ENCODE measurements at regions not wholly inside any gene's neighbourhood (a gene's known extent, or its start where the extent isn't known, plus 50 kb on each side); places are given as distances from the start of the nearest gene placed in this dataset.

GRCh38 chr14:71290301-71290700, 383.0 kb downstream of the PCNX1 start:
- TF ChIP-seq EP300 (IDR thresholded peaks at IDR 0.05) (no peak), CTCF (IDR thresholded peaks at IDR 0.05) (no peak), POLR2AphosphoS5 (IDR thresholded peaks at IDR 0.05) (no peak), POLR2A (IDR thresholded peaks at IDR 0.05) (no peak)
- intact Hi-C loops (cut with DNase I; ENCODE audit: low total_unique reads) = no loop called here
- H3K4me3 ChIP-seq = no peak overlapping the region
- H3K9me3 ChIP-seq = peaks cover 0 to 4% (median 1%) of the 10 kb centered on the region in 4 donors
- H3K36me3 ChIP-seq = no peaks in the 10 kb centered on the region
- peaks cover 0 to 8% (median 0%) of the 10 kb centered on the region in 4 donors for H3K4me1 ChIP-seq
- DNase-seq = peak in 1 of 2 donors; percentile 47
- H3K27ac ChIP-seq = no peak overlapping the region
- no peaks in the 10 kb centered on the region for H3K27me3 ChIP-seq
- 76 to 86% (median 82%) methylated on average over 6 of the region's 6 CpGs for WGBS, 5 donors

- Histone ChIP-seq H3K27ac (peak overlapping the region in 2 of 5 donors; percentile 22 to 38), H3K9me3 (no peaks in the 10 kb centered on the region)
- WGBS, 5 donors = 16 to 53% (median 50%) methylated on average over 2 to 4 of the region's 4 CpGs
Observed at GRCh38 chr14:71290960-71291466, 383.8 kb downstream of the PCNX1 start.

GRCh38 chr14:71296184-71296583, 388.9 kb downstream of the PCNX1 start:
- intact Hi-C loops (cut with DNase I; ENCODE audit: low total_unique reads) = no loop called here
- no peak for DNase-seq
- no peaks in the 10 kb centered on the region for H3K4me1 ChIP-seq
- no peak overlapping the region for H3K4me3 ChIP-seq
- no peak for TF ChIP-seq EP300 (IDR thresholded peaks at IDR 0.05)
- no peak for TF ChIP-seq POLR2A (IDR thresholded peaks at IDR 0.05)
- TF ChIP-seq CTCF (IDR thresholded peaks at IDR 0.05) = no peak
- no peak for TF ChIP-seq POLR2AphosphoS5 (IDR thresholded peaks at IDR 0.05)
- no peak overlapping the region for H3K27ac ChIP-seq
- no peaks in the 10 kb centered on the region for H3K27me3 ChIP-seq
- H3K36me3 ChIP-seq = no peaks in the 10 kb centered on the region
- H3K9me3 ChIP-seq = no peaks in the 10 kb centered on the region

More at GRCh38 chr14:71290960-71291466, 383.8 kb downstream of the PCNX1 start:
- Histone ChIP-seq H3K27me3 (no peaks in the 10 kb centered on the region), H3K4me3 (no peak overlapping the region), H3K36me3 (no peaks in the 10 kb centered on the region), H3K4me1 (peaks cover 0 to 8% (median 0%) of the 10 kb centered on the region in 4 donors)
- intact Hi-C loops (cut with DNase I; ENCODE audit: low total_unique reads) = no loop called here
- TF ChIP-seq CTCF (IDR thresholded peaks at IDR 0.05) (no peak), POLR2A (IDR thresholded peaks at IDR 0.05) (no peak), EP300 (IDR thresholded peaks at IDR 0.05) (no peak), POLR2AphosphoS5 (IDR thresholded peaks at IDR 0.05) (no peak)
- DNase-seq = peak in 1 of 2 donors; percentile 49

GRCh38 chr14:71300566-71301330, 393.5 kb downstream of the PCNX1 start:
- intact Hi-C loops (cut with DNase I; ENCODE audit: low total_unique reads) = no loop called here
- no peak for TF ChIP-seq POLR2AphosphoS5 (IDR thresholded peaks at IDR 0.05)
- TF ChIP-seq EP300 (IDR thresholded peaks at IDR 0.05) = no peak
- no peak for TF ChIP-seq POLR2A (IDR thresholded peaks at IDR 0.05)
- no peak for TF ChIP-seq CTCF (IDR thresholded peaks at IDR 0.05)
- no peaks in the 10 kb centered on the region for H3K27me3 ChIP-seq
- H3K4me1 ChIP-seq = no peaks in the 10 kb centered on the region
- no peak overlapping the region for H3K4me3 ChIP-seq
- peaks cover 0 to 16% (median 9%) of the 10 kb centered on the region in 4 donors for H3K9me3 ChIP-seq
- DNase-seq = no peak
- H3K36me3 ChIP-seq = peaks cover 0 to 7% (median 0%) of the 10 kb centered on the region in 4 donors
- WGBS, 5 donors = 60 to 71% (median 63%) methylated on average over 5 of the region's 5 CpGs
- H3K27ac ChIP-seq = no peak overlapping the region

Data from stomach (tissue), 8 donors.